ENCODE measurements at regions not wholly inside any gene's neighbourhood (a gene's known extent, or its start where the extent isn't known, plus 50 kb on each side); places are given as distances from the start of the nearest gene placed in this dataset.

GRCh38 chr2:164114937-164115336 lies 379.1 kb upstream of the FIGN start:
- TF ChIP-seq CTCF (IDR thresholded peaks at IDR 0.05) (no peak), POLR2AphosphoS5 (IDR thresholded peaks at IDR 0.05) (no peak)
